Activated naive CD8-positive, alpha-beta T cell treated with anti-CD3 and anti-CD28 coated beads, Interleukin-2, amount 50 U/mL, for 24 hours (primary cell): ENCODE measurements at regions not wholly inside any gene's neighbourhood (a gene's known extent, or its start where the extent isn't known, plus 50 kb on each side); places are given as distances from the start of the nearest gene placed in this dataset.
A peak's percentile ranks its signal among the peaks of the same experiment; 100 is the strongest.

Experiments
- ATAC-seq: fragments of 150-1000 bp; cut with Tn5 transposase; one replicate; pipeline ENCODE4 v1.10.0; 2021
- DNase-seq: peaks from one replicate; pipeline ENCODE4 v3.0.0; 2021
- H3K27ac Mint-ChIP-seq: one replicate; pipeline ENCODE4 v1.8.0; 2021; ENCODE audit warnings: mild to moderate bottlenecking, mixed read lengths
- H3K27me3 Mint-ChIP-seq: one replicate; pipeline ENCODE4 v1.8.0; 2021; ENCODE audit warnings: mixed read lengths
- H3K36me3 Mint-ChIP-seq: one replicate; pipeline ENCODE4 v1.8.0; 2021; ENCODE audit warnings: low read depth, mixed read lengths
- H3K4me1 Mint-ChIP-seq: one replicate; pipeline ENCODE4 v1.8.0; 2021; ENCODE audit warnings: mixed read lengths
- H3K4me3 Mint-ChIP-seq: one replicate; pipeline ENCODE4 v1.8.0; 2021; ENCODE audit warnings: mild to moderate bottlenecking, moderate library complexity, mixed read lengths
- H3K9me3 Mint-ChIP-seq: one replicate; pipeline ENCODE4 v1.8.0; 2021; ENCODE audit warnings: mixed read lengths

DNA sequence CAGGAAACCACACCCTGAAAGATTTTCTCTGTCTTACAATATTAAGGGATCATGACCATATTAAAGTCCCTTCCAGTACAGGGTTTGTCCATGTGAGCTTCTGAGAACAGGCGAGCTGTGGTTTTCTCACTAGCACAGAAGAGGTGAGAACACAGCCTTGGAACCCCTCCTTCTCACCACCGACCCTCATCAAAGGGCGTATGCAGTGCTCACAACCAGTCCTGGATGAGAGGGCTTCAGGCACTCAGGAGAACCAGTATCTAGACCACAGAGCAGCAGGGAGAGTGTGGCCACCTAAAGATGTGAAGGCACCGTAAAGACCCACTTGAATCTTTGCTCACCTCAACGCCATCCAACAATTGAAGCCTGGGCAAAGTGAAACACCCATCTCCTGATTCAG lies 397.0 kb downstream of the ETS1 start:
- H3K27me3 Mint-ChIP-seq: no peaks in the 10 kb centered on the region
- H3K9me3 Mint-ChIP-seq: peaks cover 12% of the 10 kb centered on the region
- peak overlapping the region; percentile 74 for H3K27ac Mint-ChIP-seq
- peak; percentile 45 for DNase-seq
- ATAC-seq: peak; percentile 85
- H3K4me3 Mint-ChIP-seq: peak overlapping the region; percentile 54
- peaks cover 50% of the 10 kb centered on the region for H3K4me1 Mint-ChIP-seq
- peaks cover 10% of the 10 kb centered on the region for H3K36me3 Mint-ChIP-seq

DNA sequence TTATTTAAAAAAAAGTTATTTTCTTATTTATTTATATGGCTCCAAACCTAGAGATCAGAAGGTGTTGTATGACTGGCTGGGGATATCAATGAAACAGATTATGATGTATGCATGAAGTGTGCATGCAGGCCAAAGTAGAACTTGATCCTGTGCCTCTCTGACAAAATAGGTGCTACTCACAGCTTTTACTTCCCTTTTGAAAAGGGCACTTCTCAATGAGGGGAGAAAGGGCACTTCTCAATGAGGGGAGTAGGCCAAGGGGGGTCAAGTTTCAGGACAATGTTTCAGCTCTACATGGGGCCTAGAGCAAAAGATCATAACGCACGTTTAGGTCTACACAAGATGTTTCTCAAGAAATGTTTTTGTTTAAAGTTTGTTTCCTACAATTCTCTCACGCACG lies 397.5 kb downstream of the ETS1 start:
- peak overlapping the region; percentile 74 for H3K27ac Mint-ChIP-seq
- peaks cover 14% of the 10 kb centered on the region for H3K36me3 Mint-ChIP-seq
- ATAC-seq (no peak), DNase-seq (no peak)
- H3K27me3 Mint-ChIP-seq: no peaks in the 10 kb centered on the region
- H3K9me3 Mint-ChIP-seq: peaks cover 17% of the 10 kb centered on the region
- H3K4me3 Mint-ChIP-seq: peak overlapping the region; percentile 54
- peaks cover 48% of the 10 kb centered on the region for H3K4me1 Mint-ChIP-seq

DNA sequence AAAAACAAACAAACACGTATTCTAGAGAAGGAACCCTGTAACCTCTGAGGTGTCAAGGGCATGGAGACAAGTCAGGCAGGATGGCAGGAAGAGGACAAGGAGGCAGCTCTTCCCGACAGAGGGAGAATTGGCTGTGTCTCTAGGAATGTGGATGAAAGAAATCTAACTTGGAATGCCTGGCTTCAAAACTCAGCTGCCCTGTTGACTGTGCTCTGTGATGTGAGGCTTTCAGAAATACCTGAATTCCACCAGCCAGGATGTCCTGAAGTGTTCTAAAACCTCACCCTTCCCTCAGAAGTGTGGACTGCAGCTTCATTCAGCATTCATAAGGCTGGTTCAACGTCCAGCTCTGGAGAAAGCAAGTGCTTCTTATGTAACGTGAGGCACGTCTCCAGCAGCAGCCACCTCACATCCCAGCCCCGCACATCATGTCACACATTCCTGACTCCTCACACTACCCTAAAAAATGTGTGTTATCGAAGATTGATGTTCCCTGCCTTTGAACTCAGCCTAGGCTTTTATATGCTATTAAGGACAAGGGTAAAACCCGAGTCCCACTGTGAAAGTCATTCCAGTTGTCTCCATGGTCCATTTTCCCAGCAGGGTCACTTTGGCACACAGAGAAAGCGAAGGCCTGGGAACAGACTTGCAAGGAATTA lies 398.9 kb downstream of the ETS1 start:
- Mint-ChIP-seq H3K27ac (no peak overlapping the region), H3K36me3 (peaks cover 21% of the 10 kb centered on the region), H3K27me3 (no peaks in the 10 kb centered on the region), H3K9me3 (peaks cover 27% of the 10 kb centered on the region), H3K4me3 (no peak overlapping the region), H3K4me1 (peaks cover 41% of the 10 kb centered on the region)
- ATAC-seq: no peak
- no peak for DNase-seq

DNA sequence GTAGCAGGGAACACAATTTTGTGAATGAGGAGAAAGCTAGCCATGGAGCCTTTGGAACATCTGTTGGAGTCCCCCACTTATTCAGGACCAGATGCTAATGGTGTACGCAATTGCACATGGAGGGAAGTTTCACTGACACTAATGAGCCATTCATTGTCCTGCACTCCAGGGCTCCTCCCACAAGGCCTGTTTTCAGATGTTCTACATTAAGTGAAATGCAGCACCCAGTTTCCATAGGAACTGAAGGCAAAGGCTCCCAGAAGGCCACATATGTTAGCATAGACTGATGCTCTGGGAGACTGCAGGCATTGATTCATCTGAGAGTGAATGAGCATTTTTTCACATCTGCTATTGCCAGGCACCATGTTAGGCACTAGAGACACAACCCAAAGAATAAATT lies 399.5 kb downstream of the ETS1 start:
- Mint-ChIP-seq H3K27me3 (no peaks in the 10 kb centered on the region), H3K4me1 (peaks cover 41% of the 10 kb centered on the region), H3K36me3 (peaks cover 21% of the 10 kb centered on the region), H3K9me3 (peaks cover 27% of the 10 kb centered on the region), H3K27ac (no peak overlapping the region), H3K4me3 (no peak overlapping the region)
- ATAC-seq (no peak), DNase-seq (no peak)

DNA sequence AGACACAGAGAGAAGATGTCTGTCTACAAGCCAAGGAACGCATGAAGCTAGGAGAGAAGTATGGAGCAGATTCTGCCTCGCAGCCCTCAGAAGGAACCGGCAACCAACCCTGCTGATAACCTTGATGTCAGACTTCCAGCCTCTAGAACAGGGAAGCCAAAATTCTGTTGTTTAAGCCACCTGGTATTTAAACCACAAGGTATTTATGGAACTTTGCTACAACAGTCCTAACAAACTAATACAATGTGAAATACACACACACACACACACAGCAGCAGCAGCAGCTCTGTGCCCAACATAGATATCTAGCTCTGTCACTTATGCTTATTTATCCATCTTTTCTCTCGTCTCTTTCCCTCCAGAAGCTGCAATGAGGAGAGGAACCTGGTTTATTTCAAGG lies 400.0 kb downstream of the ETS1 start:
- Mint-ChIP-seq H3K9me3 (peaks cover 27% of the 10 kb centered on the region), H3K4me3 (no peak overlapping the region), H3K4me1 (peaks cover 43% of the 10 kb centered on the region), H3K36me3 (peaks cover 21% of the 10 kb centered on the region), H3K27ac (no peak overlapping the region), H3K27me3 (no peaks in the 10 kb centered on the region)
- ATAC-seq (no peak), DNase-seq (no peak)

DNA sequence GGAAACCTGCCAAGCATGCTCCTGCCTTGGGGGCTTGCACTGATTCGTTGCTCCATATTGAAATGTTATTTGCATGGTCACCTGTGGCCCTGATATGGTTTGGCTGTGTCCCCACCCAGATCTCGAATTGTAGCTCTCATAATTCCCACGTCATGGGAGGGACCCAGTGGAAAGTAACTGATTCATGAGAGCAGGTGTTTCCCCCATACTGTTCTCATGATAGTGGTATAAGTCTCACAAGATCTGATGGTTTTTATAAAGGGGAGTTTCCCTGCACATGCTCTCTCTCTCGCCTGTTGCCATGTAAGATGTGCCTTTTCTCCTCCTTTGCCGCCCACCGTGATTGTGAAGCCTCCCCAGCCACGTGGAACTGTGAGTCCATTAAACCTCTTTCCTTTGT lies 402.4 kb downstream of the ETS1 start:
- DNase-seq: no peak
- ATAC-seq: no peak
- H3K27ac Mint-ChIP-seq: no peak overlapping the region
- no peak overlapping the region for H3K4me3 Mint-ChIP-seq
- peaks cover 38% of the 10 kb centered on the region for H3K4me1 Mint-ChIP-seq
- H3K27me3 Mint-ChIP-seq: no peaks in the 10 kb centered on the region
- peaks cover 21% of the 10 kb centered on the region for H3K36me3 Mint-ChIP-seq
- peaks cover 27% of the 10 kb centered on the region for H3K9me3 Mint-ChIP-seq

DNA sequence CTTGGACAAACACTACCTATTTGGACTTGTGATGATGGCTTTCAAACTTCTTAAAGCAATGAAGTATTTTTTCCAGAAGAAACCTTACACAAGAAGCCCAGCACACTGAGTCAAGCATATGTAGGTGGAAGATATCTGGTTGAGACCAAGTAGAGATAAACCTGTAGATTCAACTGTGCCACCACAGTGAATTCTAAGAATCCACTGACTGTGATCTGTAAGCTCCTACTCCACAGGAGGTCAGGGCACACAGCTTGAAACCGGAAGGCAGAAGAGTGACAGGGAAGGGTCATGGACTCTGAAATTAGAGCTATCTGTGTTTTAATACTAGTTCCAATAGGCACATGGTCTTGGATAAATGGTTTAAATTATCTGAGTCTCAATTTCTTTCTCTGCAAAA lies 404.5 kb downstream of the ETS1 start:
- Mint-ChIP-seq H3K27me3 (no peaks in the 10 kb centered on the region), H3K9me3 (peaks cover 27% of the 10 kb centered on the region), H3K4me1 (peaks cover 31% of the 10 kb centered on the region), H3K4me3 (no peak overlapping the region), H3K36me3 (peaks cover 21% of the 10 kb centered on the region), H3K27ac (peak overlapping the region; percentile 34)
- ATAC-seq (peak; percentile 97), DNase-seq (no peak)

DNA sequence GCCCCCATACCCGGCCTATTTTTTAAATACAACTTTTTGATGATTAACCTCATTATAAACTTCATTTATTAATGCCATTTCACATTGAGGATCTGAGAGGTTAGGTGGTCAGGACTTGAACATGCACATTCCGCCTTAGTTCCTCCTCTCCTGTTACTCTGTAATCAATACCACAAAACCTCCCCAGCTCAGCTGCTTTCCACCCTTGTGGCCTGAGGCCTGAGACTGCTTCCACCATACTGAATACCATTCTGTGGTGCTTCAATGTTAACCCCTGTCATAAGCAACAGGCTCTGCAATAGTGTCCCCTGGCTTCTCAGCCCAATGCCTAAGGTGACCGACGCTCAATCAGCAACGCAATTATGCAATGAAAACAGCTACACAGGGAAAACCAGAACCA lies 405.4 kb downstream of the ETS1 start:
- Mint-ChIP-seq H3K4me3 (no peak overlapping the region), H3K27me3 (no peaks in the 10 kb centered on the region), H3K9me3 (peaks cover 30% of the 10 kb centered on the region), H3K4me1 (peaks cover 37% of the 10 kb centered on the region), H3K27ac (no peak overlapping the region), H3K36me3 (peaks cover 21% of the 10 kb centered on the region)
- DNase-seq (no peak), ATAC-seq (no peak)

DNA sequence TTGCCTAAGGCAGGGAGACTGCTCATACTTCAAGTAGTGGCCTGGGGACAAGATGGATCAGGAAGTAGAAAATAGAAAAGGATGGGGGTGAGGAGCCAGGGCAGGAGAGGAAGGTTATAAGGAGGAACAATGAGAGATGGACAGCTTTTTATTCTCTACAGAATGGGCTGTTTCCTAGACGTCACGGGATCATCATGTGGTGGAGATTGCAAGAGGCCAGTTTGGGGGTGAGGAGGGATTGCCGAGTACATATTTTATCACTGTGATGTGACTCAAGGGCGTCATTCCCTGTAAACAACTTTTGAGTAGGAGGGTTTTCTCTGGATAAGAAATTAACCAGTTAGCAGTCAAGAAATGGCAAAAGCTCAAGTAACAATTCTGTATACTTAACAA lies 406.3 kb downstream of the ETS1 start:
- DNase-seq (no peak), ATAC-seq (no peak)
- H3K27ac Mint-ChIP-seq: no peak overlapping the region
- no peaks in the 10 kb centered on the region for H3K27me3 Mint-ChIP-seq
- H3K36me3 Mint-ChIP-seq: peaks cover 18% of the 10 kb centered on the region
- H3K4me3 Mint-ChIP-seq: no peak overlapping the region
- peaks cover 41% of the 10 kb centered on the region for H3K4me1 Mint-ChIP-seq
- H3K9me3 Mint-ChIP-seq: peaks cover 26% of the 10 kb centered on the region

DNA sequence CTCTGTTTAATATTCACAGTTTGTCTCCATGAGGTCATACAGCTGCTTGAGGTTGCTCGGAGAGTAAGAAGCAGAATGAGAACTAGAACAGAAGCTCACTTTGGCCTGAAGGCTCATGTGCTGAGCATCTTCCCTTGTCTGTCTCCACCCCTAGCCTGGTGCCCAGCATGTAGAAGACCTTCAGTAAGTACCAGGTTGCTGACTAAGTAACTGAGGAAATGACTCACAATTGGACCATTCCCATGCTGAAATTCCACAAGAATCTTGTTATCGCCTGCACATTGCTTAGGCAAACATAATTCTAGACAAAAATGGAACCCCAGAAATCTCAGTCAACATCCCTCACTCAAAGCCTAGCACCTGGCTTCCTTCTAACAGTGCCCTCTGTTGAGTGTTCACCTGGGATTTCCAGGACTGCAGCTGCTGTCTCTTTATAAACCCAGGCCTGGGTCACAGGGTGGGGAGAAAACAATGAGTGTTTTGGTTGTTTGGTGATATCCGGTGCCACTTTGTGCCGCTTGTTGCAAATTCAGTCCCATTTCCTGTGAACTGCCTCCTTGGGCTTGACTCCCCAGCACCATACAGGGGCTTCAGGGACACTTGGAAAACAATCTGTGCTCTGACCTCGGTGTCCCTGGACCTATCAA lies 406.8 kb downstream of the ETS1 start:
- Mint-ChIP-seq H3K9me3 (peaks cover 21% of the 10 kb centered on the region), H3K4me1 (peaks cover 41% of the 10 kb centered on the region), H3K27ac (no peak overlapping the region), H3K27me3 (no peaks in the 10 kb centered on the region), H3K4me3 (no peak overlapping the region), H3K36me3 (peaks cover 14% of the 10 kb centered on the region)
- ATAC-seq (no peak), DNase-seq (no peak)

DNA sequence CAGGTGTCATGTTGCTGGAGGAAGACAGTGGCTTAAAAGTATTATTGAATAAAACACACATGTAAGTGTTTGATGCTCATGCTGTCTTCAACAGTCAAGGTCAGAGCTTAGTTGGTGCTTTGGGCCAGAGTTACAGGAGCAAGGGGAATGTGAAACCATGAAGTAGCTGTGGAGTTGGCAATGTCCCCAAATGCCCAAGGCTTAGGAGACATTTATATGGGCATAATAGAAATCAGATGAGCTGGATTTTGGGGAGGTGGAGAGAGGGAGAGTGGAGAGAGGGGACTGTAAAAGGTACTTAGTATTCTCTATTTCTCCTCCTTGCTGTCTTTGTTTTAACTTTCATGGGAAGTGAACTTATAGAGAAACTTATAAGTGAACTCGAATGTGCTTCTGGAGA lies 407.8 kb downstream of the ETS1 start:
- Mint-ChIP-seq H3K4me3 (no peak overlapping the region), H3K9me3 (peaks cover 11% of the 10 kb centered on the region), H3K4me1 (peaks cover 36% of the 10 kb centered on the region), H3K27me3 (no peaks in the 10 kb centered on the region), H3K27ac (no peak overlapping the region), H3K36me3 (peaks cover 5% of the 10 kb centered on the region)
- DNase-seq (no peak), ATAC-seq (no peak)

DNA sequence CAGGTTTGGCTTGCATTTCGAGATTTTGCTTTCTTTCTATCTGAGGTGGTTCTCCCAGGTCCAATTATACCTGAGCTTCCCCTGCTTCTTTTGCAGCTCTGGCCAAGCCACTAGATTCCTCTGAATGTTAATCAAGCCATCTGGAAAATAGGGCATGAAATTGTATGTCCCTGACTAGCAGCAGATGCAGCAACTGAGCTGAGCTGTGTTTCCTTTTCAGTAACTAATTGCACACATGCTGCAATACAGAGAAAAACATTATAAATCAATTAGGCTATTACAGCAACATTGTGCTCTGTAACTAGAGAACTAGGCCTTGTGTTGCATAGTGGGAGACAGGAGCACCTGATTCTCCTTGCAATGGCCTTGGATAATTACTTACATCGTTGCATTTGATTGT lies 408.3 kb downstream of the ETS1 start:
- Mint-ChIP-seq H3K36me3 (peaks cover under 1% of the 10 kb centered on the region), H3K27me3 (no peaks in the 10 kb centered on the region), H3K9me3 (peaks cover 6% of the 10 kb centered on the region), H3K27ac (no peak overlapping the region), H3K4me3 (no peak overlapping the region), H3K4me1 (peaks cover 35% of the 10 kb centered on the region)
- DNase-seq (no peak), ATAC-seq (no peak)

DNA sequence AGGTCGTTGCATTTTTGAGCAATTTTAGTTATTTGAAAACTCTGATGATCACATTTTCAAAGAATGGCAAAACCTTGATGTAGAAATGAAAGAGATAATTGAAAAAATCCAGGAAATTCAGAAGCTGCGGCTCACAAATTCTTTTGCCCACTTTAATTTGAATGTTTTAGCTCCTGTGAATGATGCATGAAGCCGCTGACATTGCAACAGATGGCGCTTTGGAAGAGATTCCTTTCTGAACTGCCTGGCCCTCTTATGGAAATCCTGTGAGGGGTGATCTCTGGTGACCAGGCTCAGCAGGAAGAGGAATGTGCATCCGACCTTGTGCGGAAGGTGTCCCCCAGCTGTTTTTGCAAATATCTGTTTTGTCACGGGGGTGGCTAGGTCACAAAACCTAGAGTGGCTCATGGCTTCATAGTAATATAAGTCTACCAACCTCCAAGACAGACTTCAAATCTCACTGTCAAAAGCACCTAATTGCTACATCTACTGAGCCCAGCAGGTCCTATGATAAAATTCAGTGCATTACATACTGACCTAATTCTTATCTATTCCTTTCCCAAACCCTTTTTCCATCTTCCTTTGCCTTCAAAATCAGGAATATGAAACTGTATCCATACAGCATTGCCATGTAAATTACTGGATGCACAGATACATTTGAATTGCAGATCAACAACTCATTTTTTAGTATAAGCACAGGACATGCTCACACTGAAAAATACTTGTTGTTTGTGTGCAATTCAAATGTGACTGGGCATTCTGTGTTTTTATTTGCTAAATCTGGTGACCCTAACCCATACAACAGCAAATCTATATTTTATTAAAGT lies 412.7 kb downstream of the ETS1 start:
- no peaks in the 10 kb centered on the region for H3K27me3 Mint-ChIP-seq
- no peak overlapping the region for H3K4me3 Mint-ChIP-seq
- H3K4me1 Mint-ChIP-seq: peaks cover 24% of the 10 kb centered on the region
- no peaks in the 10 kb centered on the region for H3K36me3 Mint-ChIP-seq
- H3K27ac Mint-ChIP-seq: no peak overlapping the region
- no peak for DNase-seq
- peaks cover 4% of the 10 kb centered on the region for H3K9me3 Mint-ChIP-seq
- ATAC-seq: no peak

DNA sequence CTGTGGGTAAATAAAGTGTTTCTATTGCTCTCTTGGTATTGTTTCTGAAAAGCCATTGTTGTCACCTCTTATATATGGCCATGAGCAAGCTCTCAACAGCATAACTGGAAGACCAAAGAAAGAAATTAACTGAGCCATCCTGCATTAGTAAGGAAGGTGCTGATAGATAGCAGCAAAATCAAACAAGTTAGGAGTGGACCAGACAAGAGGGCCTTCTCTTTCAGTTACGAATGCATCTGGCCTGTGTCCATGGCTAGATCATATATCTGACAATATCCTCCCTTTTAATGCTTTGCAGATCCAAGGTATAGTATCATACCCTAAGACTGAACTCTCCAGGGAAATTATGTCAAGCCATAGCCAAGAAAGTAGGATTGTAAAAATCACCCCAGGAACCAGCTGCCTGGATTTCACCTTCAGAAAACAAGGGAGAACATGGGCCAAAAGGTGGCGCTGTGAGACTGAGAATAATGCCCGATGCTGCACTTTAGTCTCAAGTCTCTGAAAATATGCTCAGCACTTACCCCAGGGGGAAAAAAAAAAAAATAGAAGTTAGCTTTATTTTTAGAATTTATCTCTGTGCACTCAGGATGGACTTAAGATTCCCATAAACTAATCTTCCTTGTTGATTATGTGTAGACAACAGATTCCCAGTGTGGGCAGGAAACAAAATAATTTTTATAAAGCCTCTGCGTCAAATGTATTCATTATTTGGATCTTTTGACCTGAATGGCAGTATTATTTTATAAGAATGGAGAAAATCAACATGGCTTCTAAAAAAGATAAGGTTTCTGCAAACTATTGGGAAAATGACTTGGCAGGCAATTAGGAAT lies 415.1 kb downstream of the ETS1 start:
- H3K4me3 Mint-ChIP-seq: no peak overlapping the region
- no peaks in the 10 kb centered on the region for H3K9me3 Mint-ChIP-seq
- H3K27me3 Mint-ChIP-seq: no peaks in the 10 kb centered on the region
- peaks cover 19% of the 10 kb centered on the region for H3K4me1 Mint-ChIP-seq
- no peak overlapping the region for H3K27ac Mint-ChIP-seq
- H3K36me3 Mint-ChIP-seq: no peaks in the 10 kb centered on the region
- DNase-seq: peak; percentile 89
- peak; percentile 83 for ATAC-seq
